Heart left ventricle (tissue), 16 donors: ENCODE measurements at regions not wholly inside any gene's neighbourhood (a gene's known extent, or its start where the extent isn't known, plus 50 kb on each side); places are given as distances from the start of the nearest gene placed in this dataset.
A peak's percentile ranks its signal among the peaks of the same experiment; 100 is the strongest.

Experiments
- ATAC-seq, 4 donors: fragments of 200-7000 bp; cut with Tn5 transposase; one replicate each; pipeline ENCODE4 v1.9.1; 2020 to 2022; ENCODE audit warnings: moderate library complexity in 4 of 4, mild to moderate bottlenecking in 3 of 4, moderate number of reproducible peaks in 1 of 4
- DNase-seq, 5 donors: peaks; one replicate each; pipeline ENCODE4 v3.0.0-alpha.2; 2020
- H3K27ac ChIP-seq, 12 donors: fragments of 200-600 bp; sonication (generic) in 4 of 12; one replicate each; pipeline versions ENCODE4 v1.5.0 to v1.8.0; 2016 to 2022; ENCODE audit warnings: mild to moderate bottlenecking in 2 of 12
- H3K27me3 ChIP-seq, 9 donors: fragments of 200-600 bp; sonication (generic) in 2 of 9; one replicate each; pipeline versions ENCODE4 v1.5.1 to v1.8.0; 2016 to 2022; ENCODE audit warnings: mild to moderate bottlenecking in 3 of 9
- H3K36me3 ChIP-seq, 9 donors: fragments of 200-600 bp; sonication (generic) in 2 of 9; one replicate each; pipeline versions ENCODE4 v1.5.0 to v1.8.0; 2018 to 2022; ENCODE audit warnings: mild to moderate bottlenecking in 2 of 9
- H3K4me1 ChIP-seq, 12 donors: fragments of 200-600 bp; sonication (generic) in 4 of 12; one replicate each; pipeline versions ENCODE4 v1.5.0 to v1.8.0; 2016 to 2022; ENCODE audit warnings: mild to moderate bottlenecking in 3 of 12
- H3K4me3 ChIP-seq, 12 donors: fragments of 200-600 bp; sonication (generic) in 4 of 12; one replicate each; pipeline versions ENCODE4 v1.5.0 to v1.8.0; 2017 to 2022; ENCODE audit warnings: mild to moderate bottlenecking in 9 of 12, moderate library complexity in 4 of 12
- H3K9me3 ChIP-seq, 12 donors: fragments of 200-600 bp; sonication (generic) in 4 of 12; one replicate each; pipeline versions ENCODE4 v1.5.0 to v1.8.0; 2016 to 2022; ENCODE audit warnings: mild to moderate bottlenecking in 1 of 12
- POLR2A ChIP-seq, 2 donors: fragments of 450-650 bp; IDR thresholded peaks; one replicate each; pipeline ENCODE4 v1.6.1; 2017; ENCODE audit warnings: antibody characterized with exemption in 2 of 2, mild to moderate bottlenecking in 2 of 2, moderate library complexity in 2 of 2
- WGBS, 4 donors: extraction: QIAGEN DNeasy Blood & Tissue Kit in 2 of 4; methylation state at CpG; one replicate each; pipeline versions ENCODE4 v1.1.5 to v1.1.7; 2013 to 2018; 5-methylcytosine and 5-hydroxymethylcytosine counted together
- intact Hi-C, 10 donors: fragments of 100-400 bp; cut with DNase I; formaldehyde crosslinking; loops; one replicate each; pipeline versions ENCODE4 v1.11.1 to v1.14.2; 2022
- TF ChIP-seq, protein P1 (sequence below), 12 donors: fragments of 200-600 bp; sonication (generic) in 4 of 12; IDR thresholded peaks; one replicate each; pipeline versions ENCODE4 v1.5.0 to v1.8.0; 2018 to 2022; ENCODE audit warnings: antibody characterized with exemption in 12 of 12, mild to moderate bottlenecking in 5 of 12
- donor health status: ischemic (EF 13 %, LVEDD 7.1; RV severe dilation, severe dysfunction).
- donor health status: healthy with polysubstance abuse.
- donor health status: DM: no; HTN: yes; CAD: no.
- donor health status: DM: no; HTN: no; CAD: no.
- donor health status: ischemic (EF 25% LVEDD 6.9; RV normal size, moderate dysfunction).
- donor health status: ischemic (EF 25% LVEDD 5.7; RV mildly dilated, moderate dysfunction).
- donor health status: healthy.
- donor health status: DM: yes; HTN: yes; CAD: no.
- donor health status: ischemic (EF 35%, LVEDD 5.7; RV mildly dilated, moderate dysfunction).
- donor health status: nonischemic (EF 11% LVEDD 7.7; RV severe dilation, severe dysfunction).
- donor health status: DM: yes; HTN: yes; CAD: no.
- donor health status: PGD.
- donor health status: ischemic (EF 29% LVEDD 5.4; RV normal size, mild dysfunction).
- donor health status: nonischemic (EF 23%, LVEDD 6.1; RV moderate dilation, normal function).

DNA sequence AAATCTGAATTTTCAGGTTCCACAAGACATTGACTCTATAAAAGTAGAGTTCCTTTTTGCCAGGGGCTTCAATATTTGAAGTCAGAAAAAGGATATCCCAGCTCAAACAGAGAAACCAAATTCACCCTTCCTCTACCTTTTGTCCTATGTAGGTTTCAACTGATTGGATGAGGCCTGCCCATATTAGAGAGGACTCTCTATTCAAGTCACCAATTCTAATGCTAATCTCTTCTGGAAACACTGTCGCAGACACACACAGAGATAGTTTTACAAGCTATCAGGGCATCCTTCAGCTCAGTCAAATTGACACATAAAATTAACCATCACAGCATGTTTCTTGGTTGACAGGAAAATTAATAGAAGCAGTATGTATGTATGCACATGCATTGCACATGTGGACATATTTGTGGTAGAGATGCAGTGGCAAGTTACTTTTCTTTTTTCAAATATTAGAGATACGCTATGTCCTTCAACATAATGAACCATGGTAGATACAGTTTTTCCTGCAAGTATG lies 207.1 kb downstream of the RAD51AP2 start:
- H3K27me3 ChIP-seq, result no peaks in the 10 kb centered on the region
- no peaks in the 10 kb centered on the region for H3K36me3 ChIP-seq
- DNase-seq, result no peak
- WGBS, 4 donors, result 96 to 97% (median 96%) methylated on average over 2 of the region's 2 CpGs
- intact Hi-C loops, result loop anchor here in 4 of 10 donors (2.0 to 10.0 kb wide), 4 partner anchors 354 to 539 kb away; no protein-coding TSS in a partner anchor
- no peaks in the 10 kb centered on the region for H3K4me1 ChIP-seq
- TF ChIP-seq POLR2A (IDR thresholded peaks at IDR 0.05), result no peak
- TF ChIP-seq, protein P1, sequence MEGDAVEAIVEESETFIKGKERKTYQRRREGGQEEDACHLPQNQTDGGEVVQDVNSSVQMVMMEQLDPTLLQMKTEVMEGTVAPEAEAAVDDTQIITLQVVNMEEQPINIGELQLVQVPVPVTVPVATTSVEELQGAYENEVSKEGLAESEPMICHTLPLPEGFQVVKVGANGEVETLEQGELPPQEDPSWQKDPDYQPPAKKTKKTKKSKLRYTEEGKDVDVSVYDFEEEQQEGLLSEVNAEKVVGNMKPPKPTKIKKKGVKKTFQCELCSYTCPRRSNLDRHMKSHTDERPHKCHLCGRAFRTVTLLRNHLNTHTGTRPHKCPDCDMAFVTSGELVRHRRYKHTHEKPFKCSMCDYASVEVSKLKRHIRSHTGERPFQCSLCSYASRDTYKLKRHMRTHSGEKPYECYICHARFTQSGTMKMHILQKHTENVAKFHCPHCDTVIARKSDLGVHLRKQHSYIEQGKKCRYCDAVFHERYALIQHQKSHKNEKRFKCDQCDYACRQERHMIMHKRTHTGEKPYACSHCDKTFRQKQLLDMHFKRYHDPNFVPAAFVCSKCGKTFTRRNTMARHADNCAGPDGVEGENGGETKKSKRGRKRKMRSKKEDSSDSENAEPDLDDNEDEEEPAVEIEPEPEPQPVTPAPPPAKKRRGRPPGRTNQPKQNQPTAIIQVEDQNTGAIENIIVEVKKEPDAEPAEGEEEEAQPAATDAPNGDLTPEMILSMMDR (IDR thresholded peaks at IDR 0.05), result no peak
- no peaks in the 10 kb centered on the region for H3K9me3 ChIP-seq
- no peak overlapping the region for H3K4me3 ChIP-seq
- no peak for ATAC-seq
- no peak overlapping the region for H3K27ac ChIP-seq

DNA sequence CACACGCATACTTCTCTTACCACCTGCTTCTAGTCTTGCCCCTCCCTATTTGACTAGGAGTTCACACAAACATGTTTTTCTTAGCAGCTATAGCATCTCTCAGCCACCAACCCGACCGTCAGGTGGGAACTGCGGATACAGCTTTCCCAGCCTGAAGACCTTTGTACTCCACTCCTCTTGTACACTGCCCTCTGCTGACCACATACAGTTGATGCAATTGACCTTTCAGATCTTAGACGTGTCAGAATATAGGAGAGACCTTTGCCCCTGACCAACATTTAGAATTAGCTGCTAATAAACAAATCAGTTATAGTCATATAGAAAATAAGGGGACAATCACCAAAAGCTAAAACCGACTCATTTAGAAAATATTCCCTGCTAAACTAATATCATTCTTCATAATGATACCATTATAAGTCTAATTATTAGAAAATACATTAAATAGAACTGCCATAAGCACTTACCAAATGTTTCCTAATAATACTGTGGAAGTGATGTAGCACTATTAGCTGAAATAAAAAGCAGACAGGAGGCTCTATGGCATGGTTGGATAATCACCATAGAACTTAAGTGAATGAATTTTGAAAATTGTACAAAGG lies 208.4 kb downstream of the RAD51AP2 start:
- Histone ChIP-seq H3K36me3 (no peaks in the 10 kb centered on the region), H3K27me3 (no peaks in the 10 kb centered on the region), H3K4me1 (no peaks in the 10 kb centered on the region), H3K9me3 (no peaks in the 10 kb centered on the region), H3K27ac (no peak overlapping the region), H3K4me3 (no peak overlapping the region)
- peak in 1 of 5 donors; percentile 11 for DNase-seq
- 13 to 20% (median 18%) methylated on average over 6 of the region's 6 CpGs for WGBS, 4 donors
- ATAC-seq, result peak in 3 of 4 donors; percentile 30 to 72 (median 45)
- TF ChIP-seq, protein P1 (IDR thresholded peaks at IDR 0.05), result peak; percentile 44 to 72 (median 61)
- TF ChIP-seq POLR2A (IDR thresholded peaks at IDR 0.05), result no peak
- intact Hi-C loops, result loop anchor here (2.0 to 10.0 kb wide), 6 partner anchors 265 to 538 kb away; no protein-coding TSS in a partner anchor

DNA sequence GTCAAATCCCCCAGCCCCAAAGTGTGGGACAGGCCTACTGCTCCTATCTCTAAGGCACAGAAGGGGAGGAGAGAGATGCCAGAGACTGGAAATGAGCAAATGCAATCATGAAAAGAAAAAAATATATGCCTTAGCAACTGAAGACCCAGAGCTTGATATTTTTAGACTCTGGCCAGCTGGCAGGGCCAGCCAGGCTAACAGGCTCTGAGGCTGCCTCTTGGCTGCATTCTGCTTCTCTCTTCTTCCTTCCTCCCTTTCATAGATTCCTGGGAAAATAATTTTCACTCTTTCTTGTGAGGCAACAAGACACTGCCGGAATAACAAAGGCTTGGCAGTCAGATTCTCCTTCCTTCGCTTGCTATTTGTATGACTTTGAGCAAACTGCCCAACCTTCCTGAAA lies 209.1 kb downstream of the RAD51AP2 start:
- Histone ChIP-seq H3K36me3 (no peaks in the 10 kb centered on the region), H3K4me3 (no peak overlapping the region), H3K27ac (no peak overlapping the region), H3K9me3 (no peaks in the 10 kb centered on the region), H3K27me3 (no peaks in the 10 kb centered on the region), H3K4me1 (no peaks in the 10 kb centered on the region)
- intact Hi-C loops, result loop anchor here in 6 of 10 donors (2.0 to 10.0 kb wide), 5 partner anchors 266 to 537 kb away; no protein-coding TSS in a partner anchor
- DNase-seq (no peak), ATAC-seq (no peak)
- TF ChIP-seq, protein P1 (IDR thresholded peaks at IDR 0.05), result no peak
- no peak for TF ChIP-seq POLR2A (IDR thresholded peaks at IDR 0.05)
- 68 to 83% (median 72%) methylated on average over 2 of the region's 2 CpGs for WGBS, 4 donors

DNA sequence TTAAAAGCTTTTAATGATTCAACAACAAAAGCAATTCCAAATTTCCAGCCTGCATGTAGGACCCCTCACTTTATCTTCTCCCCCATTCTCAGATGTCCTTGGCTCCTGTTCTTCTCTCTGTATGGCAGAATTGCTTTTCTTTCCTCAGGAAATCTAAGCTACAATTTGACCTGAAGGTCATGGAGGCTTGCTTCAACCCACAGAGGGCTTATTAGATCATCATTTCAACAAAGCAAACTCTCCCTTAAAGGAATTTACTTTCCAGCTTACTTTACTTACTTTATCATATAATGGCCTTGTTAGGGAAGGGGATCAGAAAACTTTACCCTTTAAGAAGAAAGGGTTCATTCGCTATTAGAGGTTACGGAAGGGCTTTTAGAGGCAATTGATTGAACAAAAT lies 211.5 kb downstream of the RAD51AP2 start:
- no peaks in the 10 kb centered on the region for H3K27me3 ChIP-seq
- ATAC-seq (no peak), DNase-seq (no peak)
- H3K4me1 ChIP-seq, result no peaks in the 10 kb centered on the region
- no peak overlapping the region for H3K27ac ChIP-seq
- H3K9me3 ChIP-seq, result no peaks in the 10 kb centered on the region
- TF ChIP-seq, protein P1 (IDR thresholded peaks at IDR 0.05), result no peak
- TF ChIP-seq POLR2A (IDR thresholded peaks at IDR 0.05), result no peak
- no peaks in the 10 kb centered on the region for H3K36me3 ChIP-seq
- no peak overlapping the region for H3K4me3 ChIP-seq
- intact Hi-C loops, result loop anchor here in 3 of 10 donors (5.0 to 10.0 kb wide), 3 partner anchors 268 to 534 kb away; no protein-coding TSS in a partner anchor
- 91 to 98% (median 97%) methylated on average over 2 of the region's 2 CpGs for WGBS, 4 donors
